ENCODE measurements at regions not wholly inside any gene's neighbourhood (a gene's known extent, or its start where the extent isn't known, plus 50 kb on each side); places are given as distances from the start of the nearest gene placed in this dataset.

GRCh38 chr4:26082565-26082964, 168.5 kb downstream of the SMIM20 start:
- H3K18ac ChIP-seq (ENCODE audit: low read length) = no peak overlapping the region
- H4K8ac ChIP-seq (ENCODE audit: low read depth, low read length) = no peak overlapping the region
- H3K4me2 ChIP-seq (ENCODE audit: low read length) = no peak overlapping the region
- H3K79me1 ChIP-seq (ENCODE audit: low read length) = no peaks in the 10 kb centered on the region
- H3K27ac ChIP-seq (ENCODE audit: low read depth, low read length) = no peak overlapping the region
- no peaks in the 10 kb centered on the region for H3K79me2 ChIP-seq (ENCODE audit: control insufficient read depth, insufficient read depth, low read length)
- WGBS (ENCODE audit: extremely low coverage, insufficient coverage, low lambda C conversion rate) = no CpG with 5 or more reads among the region's 5 CpGs
- H3K4ac ChIP-seq (ENCODE audit: low read depth, low read length) = no peak overlapping the region
- H3K36me3 ChIP-seq (ENCODE audit: control insufficient read depth, insufficient read depth, low read length) = no peaks in the 10 kb centered on the region
- H3K4me1 ChIP-seq (ENCODE audit: control insufficient read depth, low read depth, low read length) = no peaks in the 10 kb centered on the region
- H2BK120ac ChIP-seq (ENCODE audit: low read depth, low read length) = no peak overlapping the region
- no peak overlapping the region for H2BK5ac ChIP-seq (ENCODE audit: low read length)
- no peak overlapping the region for H3K9ac ChIP-seq (ENCODE audit: low read length)
- H3K56ac ChIP-seq (ENCODE audit: low read length) = no peak overlapping the region
- no peak overlapping the region for H2AK5ac ChIP-seq (ENCODE audit: low read length)
- no peak overlapping the region for H3K4me3 ChIP-seq (ENCODE audit: low read length)
- DNase-seq = no peak
- no peaks in the 10 kb centered on the region for H3K27me3 ChIP-seq (ENCODE audit: insufficient read depth, low read length, poor library complexity)
- H4K5ac ChIP-seq (ENCODE audit: low read length) = no peak overlapping the region
- H3K23ac ChIP-seq (ENCODE audit: low read length) = no peak overlapping the region
- no peak overlapping the region for H2BK15ac ChIP-seq (replicated peaks; ENCODE audit: low read depth)

GRCh38 chr4:26083987-26084386, 170.0 kb downstream of the SMIM20 start:
- no peak overlapping the region for H3K23ac ChIP-seq (ENCODE audit: low read length)
- H3K4ac ChIP-seq (ENCODE audit: low read depth, low read length) = no peak overlapping the region
- H4K5ac ChIP-seq (ENCODE audit: low read length) = no peak overlapping the region
- H3K56ac ChIP-seq (ENCODE audit: low read length) = no peak overlapping the region
- no peaks in the 10 kb centered on the region for H3K36me3 ChIP-seq (ENCODE audit: control insufficient read depth, insufficient read depth, low read length)
- H3K79me1 ChIP-seq (ENCODE audit: low read length) = no peaks in the 10 kb centered on the region
- H2BK120ac ChIP-seq (ENCODE audit: low read depth, low read length) = no peak overlapping the region
- H3K4me2 ChIP-seq (ENCODE audit: low read length) = no peak overlapping the region
- no peak overlapping the region for H2BK5ac ChIP-seq (ENCODE audit: low read length)
- no peak overlapping the region for H3K9ac ChIP-seq (ENCODE audit: low read length)
- no peak overlapping the region for H3K4me3 ChIP-seq (ENCODE audit: low read length)
- no CpG with 5 or more reads among the region's 4 CpGs for WGBS (ENCODE audit: extremely low coverage, insufficient coverage, low lambda C conversion rate)
- no peak overlapping the region for H3K27ac ChIP-seq (ENCODE audit: low read depth, low read length)
- no peak overlapping the region for H2BK15ac ChIP-seq (replicated peaks; ENCODE audit: low read depth)
- peak; percentile 34 for DNase-seq
- H4K8ac ChIP-seq (ENCODE audit: low read depth, low read length) = no peak overlapping the region
- H3K27me3 ChIP-seq (ENCODE audit: insufficient read depth, low read length, poor library complexity) = no peaks in the 10 kb centered on the region
- no peaks in the 10 kb centered on the region for H3K79me2 ChIP-seq (ENCODE audit: control insufficient read depth, insufficient read depth, low read length)
- no peak overlapping the region for H3K18ac ChIP-seq (ENCODE audit: low read length)
- no peak overlapping the region for H2AK5ac ChIP-seq (ENCODE audit: low read length)
- no peaks in the 10 kb centered on the region for H3K4me1 ChIP-seq (ENCODE audit: control insufficient read depth, low read depth, low read length)

GRCh38 chr4:26084414-26084813, 170.4 kb downstream of the SMIM20 start:
- Histone ChIP-seq H3K4me1 (ENCODE audit: control insufficient read depth, low read depth, low read length) (no peaks in the 10 kb centered on the region), H3K27ac (ENCODE audit: low read depth, low read length) (no peak overlapping the region), H3K79me2 (ENCODE audit: control insufficient read depth, insufficient read depth, low read length) (no peaks in the 10 kb centered on the region), H3K18ac (ENCODE audit: low read length) (no peak overlapping the region), H3K4me3 (ENCODE audit: low read length) (no peak overlapping the region), H3K4ac (ENCODE audit: low read depth, low read length) (no peak overlapping the region), H2BK15ac (replicated peaks; ENCODE audit: low read depth) (no peak overlapping the region), H3K27me3 (ENCODE audit: insufficient read depth, low read length, poor library complexity) (no peaks in the 10 kb centered on the region), H3K36me3 (ENCODE audit: control insufficient read depth, insufficient read depth, low read length) (no peaks in the 10 kb centered on the region), H3K23ac (ENCODE audit: low read length) (no peak overlapping the region), H3K79me1 (ENCODE audit: low read length) (no peaks in the 10 kb centered on the region), H3K4me2 (ENCODE audit: low read length) (no peak overlapping the region), H2BK5ac (ENCODE audit: low read length) (no peak overlapping the region), H2AK5ac (ENCODE audit: low read length) (no peak overlapping the region), H4K8ac (ENCODE audit: low read depth, low read length) (no peak overlapping the region), H2BK120ac (ENCODE audit: low read depth, low read length) (no peak overlapping the region), H3K9ac (ENCODE audit: low read length) (no peak overlapping the region), H4K5ac (ENCODE audit: low read length) (no peak overlapping the region), H3K56ac (ENCODE audit: low read length) (no peak overlapping the region)
- WGBS (ENCODE audit: extremely low coverage, insufficient coverage, low lambda C conversion rate) = no CpG with 5 or more reads among the region's 4 CpGs
- peak; percentile 55 for DNase-seq

- Histone ChIP-seq H3K27me3 (ENCODE audit: insufficient read depth, low read length, poor library complexity) (no peaks in the 10 kb centered on the region), H3K36me3 (ENCODE audit: control insufficient read depth, insufficient read depth, low read length) (no peaks in the 10 kb centered on the region), H3K4me2 (ENCODE audit: low read length) (no peak overlapping the region), H3K23ac (ENCODE audit: low read length) (no peak overlapping the region), H4K8ac (ENCODE audit: low read depth, low read length) (no peak overlapping the region), H3K9ac (ENCODE audit: low read length) (no peak overlapping the region), H2AK5ac (ENCODE audit: low read length) (no peak overlapping the region), H3K79me2 (ENCODE audit: control insufficient read depth, insufficient read depth, low read length) (no peaks in the 10 kb centered on the region), H2BK5ac (ENCODE audit: low read length) (no peak overlapping the region), H3K4me3 (ENCODE audit: low read length) (no peak overlapping the region), H3K56ac (ENCODE audit: low read length) (no peak overlapping the region), H2BK120ac (ENCODE audit: low read depth, low read length) (no peak overlapping the region), H3K4me1 (ENCODE audit: control insufficient read depth, low read depth, low read length) (no peaks in the 10 kb centered on the region), H3K27ac (ENCODE audit: low read depth, low read length) (no peak overlapping the region), H3K18ac (ENCODE audit: low read length) (no peak overlapping the region), H3K79me1 (ENCODE audit: low read length) (no peaks in the 10 kb centered on the region), H2BK15ac (replicated peaks; ENCODE audit: low read depth) (no peak overlapping the region), H3K4ac (ENCODE audit: low read depth, low read length) (no peak overlapping the region), H4K5ac (ENCODE audit: low read length) (no peak overlapping the region)
- no CpG with 5 or more reads among the region's 3 CpGs for WGBS (ENCODE audit: extremely low coverage, insufficient coverage, low lambda C conversion rate)
- peak; percentile 16 for DNase-seq
Observed at GRCh38 chr4:26085551-26085950, 171.5 kb downstream of the SMIM20 start.

- no peaks in the 10 kb centered on the region for H3K79me1 ChIP-seq (ENCODE audit: low read length)
- H4K5ac ChIP-seq (ENCODE audit: low read length) = no peak overlapping the region
- no peaks in the 10 kb centered on the region for H3K79me2 ChIP-seq (ENCODE audit: control insufficient read depth, insufficient read depth, low read length)
- H3K9ac ChIP-seq (ENCODE audit: low read length) = no peak overlapping the region
- WGBS (ENCODE audit: extremely low coverage, insufficient coverage, low lambda C conversion rate) = no CpG with 5 or more reads among the region's 10 CpGs
- no peak overlapping the region for H3K18ac ChIP-seq (ENCODE audit: low read length)
- H3K27me3 ChIP-seq (ENCODE audit: insufficient read depth, low read length, poor library complexity) = no peaks in the 10 kb centered on the region
- no peak for DNase-seq
- H2AK5ac ChIP-seq (ENCODE audit: low read length) = no peak overlapping the region
- H3K36me3 ChIP-seq (ENCODE audit: control insufficient read depth, insufficient read depth, low read length) = no peaks in the 10 kb centered on the region
- no peak overlapping the region for H3K56ac ChIP-seq (ENCODE audit: low read length)
- no peak overlapping the region for H4K8ac ChIP-seq (ENCODE audit: low read depth, low read length)
- H3K27ac ChIP-seq (ENCODE audit: low read depth, low read length) = no peak overlapping the region
- H3K4me1 ChIP-seq (ENCODE audit: control insufficient read depth, low read depth, low read length) = no peaks in the 10 kb centered on the region
- H3K4ac ChIP-seq (ENCODE audit: low read depth, low read length) = no peak overlapping the region
- H2BK15ac ChIP-seq (replicated peaks; ENCODE audit: low read depth) = no peak overlapping the region
- H3K23ac ChIP-seq (ENCODE audit: low read length) = no peak overlapping the region
- H3K4me3 ChIP-seq (ENCODE audit: low read length) = no peak overlapping the region
- H2BK5ac ChIP-seq (ENCODE audit: low read length) = no peak overlapping the region
- no peak overlapping the region for H2BK120ac ChIP-seq (ENCODE audit: low read depth, low read length)
- no peak overlapping the region for H3K4me2 ChIP-seq (ENCODE audit: low read length)
Observed at GRCh38 chr4:26086621-26087441, 172.8 kb downstream of the SMIM20 start.

- Histone ChIP-seq H2AK5ac (ENCODE audit: low read length) (no peak overlapping the region), H3K4ac (ENCODE audit: low read depth, low read length) (no peak overlapping the region), H3K4me1 (ENCODE audit: control insufficient read depth, low read depth, low read length) (no peaks in the 10 kb centered on the region), H3K4me3 (ENCODE audit: low read length) (no peak overlapping the region), H3K36me3 (ENCODE audit: control insufficient read depth, insufficient read depth, low read length) (no peaks in the 10 kb centered on the region), H3K27ac (ENCODE audit: low read depth, low read length) (no peak overlapping the region), H2BK15ac (replicated peaks; ENCODE audit: low read depth) (no peak overlapping the region), H4K8ac (ENCODE audit: low read depth, low read length) (no peak overlapping the region), H2BK5ac (ENCODE audit: low read length) (no peak overlapping the region), H3K79me2 (ENCODE audit: control insufficient read depth, insufficient read depth, low read length) (no peaks in the 10 kb centered on the region), H3K27me3 (ENCODE audit: insufficient read depth, low read length, poor library complexity) (no peaks in the 10 kb centered on the region), H3K18ac (ENCODE audit: low read length) (no peak overlapping the region), H3K9ac (ENCODE audit: low read length) (no peak overlapping the region), H3K56ac (ENCODE audit: low read length) (no peak overlapping the region), H3K79me1 (ENCODE audit: low read length) (no peaks in the 10 kb centered on the region), H3K23ac (ENCODE audit: low read length) (no peak overlapping the region), H4K5ac (ENCODE audit: low read length) (no peak overlapping the region), H2BK120ac (ENCODE audit: low read depth, low read length) (no peak overlapping the region), H3K4me2 (ENCODE audit: low read length) (no peak overlapping the region)
- WGBS (ENCODE audit: extremely low coverage, insufficient coverage, low lambda C conversion rate) = no CpG with 5 or more reads among the region's 4 CpGs
- DNase-seq = no peak
Observed at GRCh38 chr4:26088433-26088928, 174.5 kb downstream of the SMIM20 start.

Data from mesendoderm (in vitro differentiated cells).